Parathyroid adenoma (tissue), 2 donors: ENCODE measurements at regions not wholly inside any gene's neighbourhood (a gene's known extent, or its start where the extent isn't known, plus 50 kb on each side); places are given as distances from the start of the nearest gene placed in this dataset.

Experiments
- H2AFZ ChIP-seq: fragments of 300-600 bp; sonication (generic); one replicate; pipeline ENCODE4 v1.7.0; 2017; ENCODE audit warnings: antibody characterized with exemption, mild to moderate bottlenecking
- H3K27ac ChIP-seq: fragments of 300-600 bp; sonication (generic); one replicate; pipeline ENCODE4 v1.7.0; 2017
- H3K27me3 ChIP-seq: fragments of 300-600 bp; sonication (generic); one replicate; pipeline ENCODE4 v1.7.0; 2017; ENCODE audit warnings: low read length; ENCODE audit not compliant: control insufficient read depth, insufficient read depth
- H3K36me3 ChIP-seq: fragments of 300-600 bp; sonication (generic); one replicate; pipeline ENCODE4 v1.7.0; 2017; ENCODE audit warnings: low read length; ENCODE audit not compliant: control insufficient read depth, insufficient read depth
- H3K4me1 ChIP-seq: fragments of 300-600 bp; sonication (generic); one replicate; pipeline ENCODE4 v1.7.0; 2017; ENCODE audit warnings: control low read depth
- H3K4me2 ChIP-seq: fragments of 300-600 bp; sonication (generic); one replicate; pipeline ENCODE4 v1.7.0; 2017; ENCODE audit warnings: low read length
- H3K4me3 ChIP-seq: fragments of 300-600 bp; sonication (generic); one replicate; pipeline ENCODE4 v1.7.0; 2017; ENCODE audit warnings: low read depth, low read length
- H3K79me2 ChIP-seq: fragments of 300-600 bp; sonication (generic); one replicate; pipeline ENCODE4 v1.7.0; 2017; ENCODE audit warnings: control low read depth
- H3K9ac ChIP-seq: fragments of 300-600 bp; sonication (generic); one replicate; pipeline ENCODE4 v1.7.0; 2017; ENCODE audit warnings: mild to moderate bottlenecking
- H3K9me3 ChIP-seq: fragments of 300-600 bp; sonication (generic); one replicate; pipeline ENCODE4 v1.7.0; 2017; ENCODE audit warnings: low read length; ENCODE audit not compliant: control insufficient read depth
- TF ChIP-seq, protein P1 (sequence below): fragments of 300-600 bp; sonication (generic); IDR thresholded peaks from one replicate; pipeline ENCODE4 v1.7.0; 2017; ENCODE audit warnings: antibody characterized with exemption, mild to moderate bottlenecking
- donor health status: primary hyperparathyroidism.

DNA sequence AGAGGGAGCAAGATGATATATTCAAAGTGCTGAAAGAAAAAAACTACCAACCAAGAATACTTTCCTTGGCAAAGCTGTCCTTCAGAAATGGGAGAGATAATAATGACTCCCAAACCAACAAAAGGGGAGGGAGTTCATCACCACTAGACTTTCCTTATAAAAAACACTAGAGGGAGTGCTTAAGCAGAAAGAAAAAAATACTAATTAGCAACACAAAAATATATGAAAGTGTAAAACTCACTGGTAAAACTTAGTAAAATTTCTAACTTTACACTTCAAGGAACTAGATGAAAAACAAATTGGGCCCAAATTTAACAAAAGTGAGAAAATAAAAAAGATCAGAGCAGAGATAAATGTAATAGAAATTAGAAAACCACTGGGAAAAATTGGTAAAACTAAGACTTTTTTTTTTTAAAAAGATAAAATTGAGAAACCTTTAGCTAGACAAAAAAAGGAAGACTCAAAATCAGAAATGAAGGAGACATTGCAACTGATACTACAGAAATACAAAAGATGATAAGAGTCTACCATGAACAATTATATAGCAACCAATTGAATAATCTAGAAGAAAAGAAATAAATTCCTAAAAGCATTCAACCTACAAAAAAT lies 60.4 kb upstream of the FAR2 start:
- Histone ChIP-seq H3K36me3 (no peaks in the 10 kb centered on the region), H3K4me2 (no peak overlapping the region), H3K4me3 (no peak overlapping the region), H2AFZ (no peak overlapping the region), H3K79me2 (no peaks in the 10 kb centered on the region), H3K27me3 (no peaks in the 10 kb centered on the region), H3K9me3 (no peaks in the 10 kb centered on the region), H3K27ac (no peak overlapping the region), H3K9ac (no peak overlapping the region), H3K4me1 (no peaks in the 10 kb centered on the region)
- TF ChIP-seq, protein P1, sequence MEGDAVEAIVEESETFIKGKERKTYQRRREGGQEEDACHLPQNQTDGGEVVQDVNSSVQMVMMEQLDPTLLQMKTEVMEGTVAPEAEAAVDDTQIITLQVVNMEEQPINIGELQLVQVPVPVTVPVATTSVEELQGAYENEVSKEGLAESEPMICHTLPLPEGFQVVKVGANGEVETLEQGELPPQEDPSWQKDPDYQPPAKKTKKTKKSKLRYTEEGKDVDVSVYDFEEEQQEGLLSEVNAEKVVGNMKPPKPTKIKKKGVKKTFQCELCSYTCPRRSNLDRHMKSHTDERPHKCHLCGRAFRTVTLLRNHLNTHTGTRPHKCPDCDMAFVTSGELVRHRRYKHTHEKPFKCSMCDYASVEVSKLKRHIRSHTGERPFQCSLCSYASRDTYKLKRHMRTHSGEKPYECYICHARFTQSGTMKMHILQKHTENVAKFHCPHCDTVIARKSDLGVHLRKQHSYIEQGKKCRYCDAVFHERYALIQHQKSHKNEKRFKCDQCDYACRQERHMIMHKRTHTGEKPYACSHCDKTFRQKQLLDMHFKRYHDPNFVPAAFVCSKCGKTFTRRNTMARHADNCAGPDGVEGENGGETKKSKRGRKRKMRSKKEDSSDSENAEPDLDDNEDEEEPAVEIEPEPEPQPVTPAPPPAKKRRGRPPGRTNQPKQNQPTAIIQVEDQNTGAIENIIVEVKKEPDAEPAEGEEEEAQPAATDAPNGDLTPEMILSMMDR: no peak
